Activated CD8-positive, alpha-beta T cell treated with anti-CD3 and anti-CD28 coated beads, Interleukin-2, amount 10 ng/mL, durations not matched to agents 7 days and 5 days (primary cell): ENCODE measurements at regions not wholly inside any gene's neighbourhood (a gene's known extent, or its start where the extent isn't known, plus 50 kb on each side); places are given as distances from the start of the nearest gene placed in this dataset.

Source experiments
- ATAC-seq: fragments of 150-1000 bp; cut with Tn5 transposase; one replicate; pipeline ENCODE4 v1.10.0; 2021; ENCODE audit warnings: moderate library complexity
- CTCF ChIA-PET: fragments of 350-600 bp; sonication (Branson Sonifier 250); formaldehyde crosslinking; loops from one replicate; lab custom pipeline; 2021; ENCODE audit warnings: antibody characterized with exemption; lab: Charles Lee
- POLR2A ChIA-PET: fragments of 350-600 bp; sonication (Branson Sonifier 250); formaldehyde crosslinking; loops from one replicate; lab custom pipeline; 2021; ENCODE audit warnings: antibody characterized with exemption; lab: Charles Lee
- DNase-seq: peaks from one replicate; pipeline ENCODE4 v3.0.0-alpha.2; 2020
- H3K27ac Mint-ChIP-seq: one replicate; pipeline ENCODE4 v1.8.0; 2021; ENCODE audit warnings: mild to moderate bottlenecking, mixed read lengths
- H3K27me3 Mint-ChIP-seq: one replicate; pipeline ENCODE4 v1.8.0; 2021; ENCODE audit warnings: low read depth, mixed read lengths
- H3K36me3 Mint-ChIP-seq: one replicate; pipeline ENCODE4 v1.8.0; 2021; ENCODE audit warnings: low read depth, mixed read lengths
- H3K4me1 Mint-ChIP-seq: one replicate; pipeline ENCODE4 v1.8.0; 2021; ENCODE audit warnings: low read depth, mixed read lengths
- H3K4me3 Mint-ChIP-seq: one replicate; pipeline ENCODE4 v1.8.0; 2021; ENCODE audit warnings: mild to moderate bottlenecking, mixed read lengths
- H3K9me3 Mint-ChIP-seq: one replicate; pipeline ENCODE4 v1.8.0; 2022; ENCODE audit warnings: mixed read lengths; ENCODE audit not compliant: insufficient read depth

DNA sequence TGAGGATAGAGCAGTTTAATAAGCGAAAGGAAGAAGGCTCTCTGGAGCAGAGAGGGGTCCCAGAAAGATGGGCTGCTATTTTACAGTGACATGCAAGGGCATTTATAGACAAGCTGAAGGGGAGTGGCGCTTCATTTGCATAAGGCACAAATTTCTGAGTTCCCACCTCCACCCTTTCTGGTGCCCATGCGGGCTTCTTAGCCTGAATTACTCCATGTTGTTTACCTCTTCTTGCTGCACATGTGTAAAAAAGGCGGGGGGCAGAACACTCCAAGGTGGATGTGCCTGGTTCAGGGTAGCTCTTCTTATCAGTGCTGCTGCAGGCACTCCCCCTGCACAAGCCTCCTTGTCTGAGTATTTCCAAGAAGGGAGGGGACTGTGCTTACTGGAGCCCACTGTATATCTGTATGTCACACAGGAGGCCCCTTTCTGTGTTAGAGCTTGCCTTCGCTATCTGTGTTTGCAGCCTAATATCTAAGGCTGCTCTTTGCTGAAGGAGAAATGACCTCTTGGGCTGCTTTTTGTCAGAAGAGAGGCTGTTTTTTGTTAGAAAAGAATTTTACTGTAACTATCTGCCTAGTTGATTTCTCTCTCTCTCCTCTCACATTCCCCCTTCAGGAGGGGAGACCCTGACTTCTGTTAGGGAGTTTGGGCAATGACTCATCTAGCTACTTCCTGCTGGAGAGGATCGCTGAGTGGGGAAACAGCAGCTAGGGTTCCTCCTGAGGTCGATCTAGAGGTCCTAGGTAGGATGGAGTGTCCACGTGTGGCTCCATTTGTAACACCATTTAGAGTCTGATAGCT is 1057.0 kb upstream of the CNTN5 start:
- H3K9me3 Mint-ChIP-seq: peaks cover 16% of the 10 kb centered on the region

DNA sequence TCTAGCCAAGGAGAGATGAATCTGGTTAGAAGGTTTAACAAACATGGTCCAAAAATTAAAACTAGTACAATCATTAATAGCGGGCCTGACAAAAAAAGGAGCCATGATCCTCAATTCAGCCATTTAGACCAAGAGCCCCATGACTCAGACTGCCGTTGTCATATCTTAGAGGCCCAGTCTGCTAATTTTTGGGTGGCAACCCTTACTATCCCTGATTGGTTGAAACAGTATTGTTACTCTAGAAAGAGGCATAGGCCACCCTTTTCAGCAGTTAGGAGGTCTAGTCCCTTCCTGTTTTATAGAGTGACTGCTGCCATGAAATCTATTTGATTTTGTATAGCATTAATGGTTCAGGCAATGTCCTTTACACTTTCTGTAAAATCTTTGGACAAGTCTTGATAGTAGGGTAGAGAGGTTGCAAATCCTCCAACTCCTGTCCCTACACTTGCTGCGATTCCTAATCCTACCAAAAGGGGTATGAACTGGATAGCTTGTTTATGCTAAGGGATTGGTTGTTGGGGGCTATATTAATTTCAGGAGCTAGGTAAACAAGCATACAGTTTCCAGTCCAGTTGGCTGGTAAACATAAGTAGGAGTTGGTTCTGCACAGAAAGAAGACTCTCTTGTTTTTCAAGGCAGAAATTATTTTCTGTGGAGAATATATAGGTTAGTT is 1056.3 kb upstream of the CNTN5 start:
- ChIA-PET CTCF (no interaction called here), POLR2A (no interaction called here)
- peaks cover 19% of the 10 kb centered on the region for H3K9me3 Mint-ChIP-seq
- no peak for ATAC-seq
- no peak overlapping the region for H3K27ac Mint-ChIP-seq
- no peaks in the 10 kb centered on the region for H3K27me3 Mint-ChIP-seq
- no peaks in the 10 kb centered on the region for H3K4me1 Mint-ChIP-seq
- H3K36me3 Mint-ChIP-seq: no peaks in the 10 kb centered on the region
- no peak overlapping the region for H3K4me3 Mint-ChIP-seq
- DNase-seq: no peak

More for the DNA sequence above, 1057.0 kb upstream of the CNTN5 start:
- ChIA-PET POLR2A (no interaction called here), CTCF (no interaction called here)
- no peak for ATAC-seq
- H3K36me3 Mint-ChIP-seq: no peaks in the 10 kb centered on the region
- no peaks in the 10 kb centered on the region for H3K4me1 Mint-ChIP-seq
- no peaks in the 10 kb centered on the region for H3K27me3 Mint-ChIP-seq
- H3K27ac Mint-ChIP-seq: no peak overlapping the region
- H3K4me3 Mint-ChIP-seq: no peak overlapping the region
- no peak for DNase-seq

DNA sequence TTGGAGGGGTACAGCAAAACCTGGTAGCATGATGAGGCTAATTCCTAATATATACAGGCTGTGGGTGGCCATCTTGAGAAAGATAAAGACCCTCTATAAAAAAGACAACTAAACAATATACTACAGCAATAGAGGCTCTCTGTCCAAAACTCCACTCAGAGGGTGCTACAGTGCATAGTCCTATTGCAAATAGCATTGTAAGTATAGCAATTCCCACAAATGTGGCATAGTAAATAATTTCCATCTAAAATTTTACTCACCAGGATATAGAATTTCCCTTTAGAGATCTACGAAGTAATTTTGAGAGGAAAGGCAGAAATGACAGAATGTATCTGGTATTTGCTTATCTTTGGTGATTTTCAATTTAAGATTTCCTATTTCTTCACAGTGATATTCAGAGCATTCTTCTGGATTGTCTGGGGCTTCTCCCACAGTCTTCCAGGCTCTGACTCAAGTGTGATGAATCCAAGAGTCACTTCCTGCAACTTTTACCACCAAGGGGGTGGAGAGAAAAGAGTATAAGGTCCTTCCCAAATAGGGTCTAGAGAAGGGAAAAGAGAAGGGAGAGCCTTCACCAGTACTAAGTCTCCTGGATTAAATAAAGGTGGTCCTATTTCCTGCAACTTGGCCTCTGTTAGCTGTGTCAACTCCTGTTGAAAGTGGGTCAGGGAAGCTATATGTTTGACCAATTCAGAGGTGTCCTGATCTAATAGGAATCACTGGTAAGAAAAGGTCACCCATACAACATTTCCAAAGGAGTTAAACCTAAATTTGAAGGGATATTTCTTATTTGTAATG is 1054.7 kb upstream of the CNTN5 start:
- no peaks in the 10 kb centered on the region for H3K4me1 Mint-ChIP-seq
- H3K27me3 Mint-ChIP-seq: no peaks in the 10 kb centered on the region
- H3K4me3 Mint-ChIP-seq: no peak overlapping the region
- no peak overlapping the region for H3K27ac Mint-ChIP-seq
- DNase-seq (no peak), ATAC-seq (no peak)
- POLR2A ChIA-PET: no interaction called here
- no peaks in the 10 kb centered on the region for H3K36me3 Mint-ChIP-seq
- CTCF ChIA-PET: no interaction called here
- H3K9me3 Mint-ChIP-seq: peaks cover 18% of the 10 kb centered on the region

DNA sequence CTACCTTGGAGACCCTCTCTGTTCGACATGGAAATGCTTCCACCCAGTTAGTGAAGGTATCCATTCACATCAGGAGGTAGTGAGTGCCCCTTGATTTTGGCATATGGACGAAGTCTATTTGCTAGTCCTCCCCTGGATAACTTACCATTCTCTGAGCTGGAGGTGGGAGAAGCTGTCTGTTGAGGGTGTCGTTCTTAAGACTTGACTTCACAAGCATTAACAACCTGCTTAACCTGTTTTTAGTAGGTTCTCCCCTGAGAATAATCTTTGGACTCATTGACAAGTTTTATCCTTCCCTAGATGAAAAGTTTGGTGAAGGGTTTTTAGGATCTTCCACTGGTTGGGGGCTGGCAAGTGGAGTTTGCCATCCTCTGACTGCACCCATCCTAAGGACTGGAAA is 1053.8 kb upstream of the CNTN5 start:
- H3K4me3 Mint-ChIP-seq: no peak overlapping the region
- H3K27me3 Mint-ChIP-seq: no peaks in the 10 kb centered on the region
- ATAC-seq (no peak), DNase-seq (no peak)
- H3K4me1 Mint-ChIP-seq: no peaks in the 10 kb centered on the region
- H3K9me3 Mint-ChIP-seq: peaks cover 18% of the 10 kb centered on the region
- ChIA-PET POLR2A (no interaction called here), CTCF (no interaction called here)
- H3K27ac Mint-ChIP-seq: no peak overlapping the region
- no peaks in the 10 kb centered on the region for H3K36me3 Mint-ChIP-seq

DNA sequence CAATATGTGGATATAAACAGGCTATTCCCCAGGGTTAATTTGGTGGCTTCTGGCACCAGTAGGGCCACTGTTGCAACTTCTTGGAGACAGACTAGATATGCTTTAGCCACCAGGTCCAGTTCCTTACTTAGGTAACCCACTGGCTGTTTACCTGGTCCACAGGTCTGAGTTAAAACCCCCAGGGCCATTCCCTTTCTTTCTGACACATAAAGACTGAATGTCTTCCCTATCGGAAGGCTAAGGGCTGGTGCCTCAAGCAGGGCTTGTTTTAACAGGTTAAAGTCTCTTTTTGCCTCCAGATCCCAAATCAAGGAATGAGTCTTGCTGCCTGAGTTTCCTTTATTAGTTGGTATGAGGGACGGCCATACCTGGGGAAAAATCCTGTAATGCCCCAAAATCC is 1052.7 kb upstream of the CNTN5 start:
- CTCF ChIA-PET: no interaction called here
- no peaks in the 10 kb centered on the region for H3K4me1 Mint-ChIP-seq
- DNase-seq: no peak
- H3K27ac Mint-ChIP-seq: no peak overlapping the region
- POLR2A ChIA-PET: no interaction called here
- H3K4me3 Mint-ChIP-seq: no peak overlapping the region
- no peak for ATAC-seq
- peaks cover 18% of the 10 kb centered on the region for H3K9me3 Mint-ChIP-seq
- H3K27me3 Mint-ChIP-seq: no peaks in the 10 kb centered on the region
- no peaks in the 10 kb centered on the region for H3K36me3 Mint-ChIP-seq

DNA sequence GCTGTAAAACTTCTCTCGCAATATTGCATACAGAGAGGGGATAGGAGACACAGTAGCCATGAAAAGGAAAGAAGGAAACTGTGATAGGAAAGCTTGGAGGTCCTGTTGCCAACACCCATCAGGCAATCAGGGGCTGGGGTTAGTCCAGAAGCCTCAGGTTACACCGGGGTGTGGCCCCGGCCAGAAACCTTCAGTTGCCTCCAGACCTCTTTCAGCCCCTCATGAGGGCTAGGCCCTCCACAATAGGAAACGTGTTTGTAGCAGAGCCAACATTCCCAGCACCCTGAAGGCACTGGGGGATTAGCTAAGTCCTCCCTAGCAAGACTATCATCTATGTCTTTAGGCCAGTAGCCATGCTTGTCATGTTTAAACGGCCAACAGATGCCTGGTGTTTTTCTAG is 1048.0 kb upstream of the CNTN5 start:
- ATAC-seq: no peak
- ChIA-PET POLR2A (no interaction called here), CTCF (no interaction called here)
- no peak for DNase-seq
- Mint-ChIP-seq H3K4me1 (no peaks in the 10 kb centered on the region), H3K4me3 (no peak overlapping the region), H3K27me3 (no peaks in the 10 kb centered on the region), H3K9me3 (peaks cover 13% of the 10 kb centered on the region), H3K27ac (no peak overlapping the region), H3K36me3 (no peaks in the 10 kb centered on the region)

DNA sequence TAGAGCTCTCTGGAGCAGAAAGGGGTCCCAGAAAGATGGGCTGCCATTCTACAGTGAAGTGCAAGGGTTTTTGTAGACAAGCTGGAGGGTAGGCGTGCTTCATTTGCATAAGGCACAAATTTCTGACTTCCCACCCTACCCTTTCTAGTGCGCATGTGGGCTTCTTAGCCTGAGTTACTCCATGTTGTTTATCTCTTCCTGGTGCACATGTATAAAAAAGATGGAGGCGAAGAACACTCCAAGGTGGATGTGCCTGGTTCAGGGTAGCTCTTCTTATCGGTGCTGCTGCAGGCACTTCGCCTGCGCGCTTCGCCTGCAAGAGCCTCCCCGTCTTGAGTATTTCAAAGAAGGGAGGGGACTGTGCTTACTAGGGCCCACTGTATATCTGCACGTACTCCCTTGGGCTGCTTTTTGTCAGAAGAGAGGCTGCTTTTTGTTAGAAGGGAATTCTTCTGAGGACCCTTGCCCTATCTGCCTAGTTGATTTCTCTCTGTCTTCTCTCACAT is 1047.3 kb upstream of the CNTN5 start:
- Mint-ChIP-seq H3K27ac (no peak overlapping the region), H3K27me3 (no peaks in the 10 kb centered on the region), H3K36me3 (no peaks in the 10 kb centered on the region), H3K9me3 (peaks cover 11% of the 10 kb centered on the region), H3K4me1 (no peaks in the 10 kb centered on the region), H3K4me3 (no peak overlapping the region)
- ChIA-PET POLR2A (no interaction called here), CTCF (no interaction called here)
- no peak for DNase-seq
- no peak for ATAC-seq

DNA sequence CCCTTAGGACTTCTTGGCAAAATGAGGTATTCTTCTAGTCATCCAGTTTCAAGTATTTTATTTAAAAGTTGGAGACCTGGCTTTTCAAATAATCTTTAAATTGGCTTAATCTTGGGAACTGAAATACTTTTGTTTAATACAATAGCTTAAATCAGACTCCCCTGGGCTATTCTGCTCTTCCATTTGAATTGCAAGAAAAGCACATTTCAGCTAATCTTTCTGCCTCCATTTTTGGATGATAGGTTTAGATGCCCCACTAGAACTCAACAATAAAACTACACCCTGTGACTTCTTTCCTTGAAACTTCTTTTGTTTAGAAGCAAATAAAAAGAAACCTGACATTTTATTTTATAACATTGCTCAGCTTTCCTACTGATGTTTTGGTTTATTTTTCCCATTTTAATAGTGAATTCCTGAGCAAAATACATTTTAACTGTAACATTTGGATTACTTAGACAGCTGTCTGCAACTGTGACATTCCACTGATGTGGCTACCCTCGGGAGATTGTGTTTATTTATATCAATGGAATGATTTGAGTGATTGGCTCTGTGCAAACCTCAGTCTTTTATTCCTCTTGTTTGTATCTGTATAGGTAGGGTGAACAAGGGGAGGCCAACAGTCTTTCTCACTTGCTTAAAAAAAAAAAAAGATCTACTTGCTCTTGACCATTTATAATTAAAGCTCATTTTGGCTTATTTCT is 1045.8 kb upstream of the CNTN5 start:
- ChIA-PET POLR2A (no interaction called here), CTCF (no interaction called here)
- no peak overlapping the region for H3K4me3 Mint-ChIP-seq
- ATAC-seq (no peak), DNase-seq (no peak)
- H3K27ac Mint-ChIP-seq: no peak overlapping the region
- no peaks in the 10 kb centered on the region for H3K27me3 Mint-ChIP-seq
- H3K36me3 Mint-ChIP-seq: no peaks in the 10 kb centered on the region
- peaks cover 2% of the 10 kb centered on the region for H3K9me3 Mint-ChIP-seq
- H3K4me1 Mint-ChIP-seq: no peaks in the 10 kb centered on the region

DNA sequence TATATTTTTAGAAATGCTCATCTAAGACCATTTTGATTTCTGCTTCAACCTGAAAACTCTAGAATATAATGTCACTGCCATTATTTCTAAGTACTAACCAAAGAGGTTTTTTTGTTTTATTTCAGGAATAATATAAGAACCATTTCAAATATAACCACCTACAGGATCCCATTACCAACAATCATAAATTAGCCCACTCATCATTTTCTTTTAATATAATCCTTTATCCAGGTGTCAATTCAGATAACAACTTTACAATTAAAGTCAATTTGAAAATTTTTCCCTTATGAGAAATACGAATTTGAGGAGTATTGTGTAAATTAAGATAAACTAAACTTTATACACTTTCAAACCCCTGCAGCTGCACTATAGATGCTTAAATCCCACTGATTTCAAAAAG is 1043.0 kb upstream of the CNTN5 start:
- Mint-ChIP-seq H3K36me3 (no peaks in the 10 kb centered on the region), H3K4me1 (no peaks in the 10 kb centered on the region), H3K9me3 (no peaks in the 10 kb centered on the region), H3K4me3 (no peak overlapping the region), H3K27me3 (no peaks in the 10 kb centered on the region), H3K27ac (no peak overlapping the region)
- CTCF ChIA-PET: no interaction called here
- DNase-seq (no peak), ATAC-seq (no peak)
- POLR2A ChIA-PET: no interaction called here

DNA sequence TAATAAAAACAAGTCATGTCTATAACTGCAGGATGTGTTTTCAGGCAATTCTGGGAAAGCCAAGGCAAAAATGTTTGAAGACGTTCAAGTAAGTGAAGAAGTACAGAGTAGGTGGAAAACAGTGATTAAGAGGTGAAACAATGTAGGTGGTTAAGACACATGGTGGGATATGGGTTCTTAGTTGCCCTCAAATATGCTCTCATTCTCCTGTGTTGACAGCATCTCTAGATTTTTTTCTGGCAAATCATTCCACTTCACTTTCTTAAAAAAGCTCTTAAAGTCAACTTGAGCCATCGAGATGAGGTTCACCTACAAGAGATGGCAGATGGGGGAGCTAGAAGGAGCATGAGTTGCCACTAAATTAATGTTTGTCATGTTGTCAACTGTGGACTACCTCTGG is 1041.0 kb upstream of the CNTN5 start:
- ATAC-seq (no peak), DNase-seq (no peak)
- CTCF ChIA-PET: no interaction called here
- no peaks in the 10 kb centered on the region for H3K9me3 Mint-ChIP-seq
- no peaks in the 10 kb centered on the region for H3K27me3 Mint-ChIP-seq
- H3K4me1 Mint-ChIP-seq: no peaks in the 10 kb centered on the region
- no peaks in the 10 kb centered on the region for H3K36me3 Mint-ChIP-seq
- H3K4me3 Mint-ChIP-seq: no peak overlapping the region
- H3K27ac Mint-ChIP-seq: no peak overlapping the region
- POLR2A ChIA-PET: no interaction called here

DNA sequence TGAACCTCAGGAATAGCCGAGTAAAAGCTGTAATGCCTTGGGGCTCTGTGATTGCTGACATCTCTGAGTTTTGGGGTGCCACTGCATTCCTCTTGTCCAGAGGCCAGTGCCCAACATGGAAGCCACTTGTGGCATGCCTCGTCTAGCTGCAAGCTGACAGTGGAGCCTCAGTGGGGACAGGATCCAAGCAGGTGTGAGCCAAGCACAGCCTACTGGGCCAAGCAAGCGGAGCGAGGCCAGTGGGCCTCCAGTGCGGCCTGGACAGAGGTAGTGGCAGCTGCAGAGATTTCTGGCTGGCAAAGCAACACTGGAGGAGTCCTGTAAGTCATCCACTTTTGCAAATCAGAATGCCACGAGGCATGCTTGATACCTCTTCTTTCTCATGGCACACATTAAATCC is 1038.2 kb upstream of the CNTN5 start:
- Mint-ChIP-seq H3K27ac (no peak overlapping the region), H3K9me3 (no peaks in the 10 kb centered on the region), H3K4me3 (no peak overlapping the region), H3K4me1 (no peaks in the 10 kb centered on the region), H3K36me3 (no peaks in the 10 kb centered on the region), H3K27me3 (no peaks in the 10 kb centered on the region)
- ChIA-PET CTCF (no interaction called here), POLR2A (no interaction called here)
- no peak for DNase-seq
- ATAC-seq: no peak
